ENCODE measurements at regions not wholly inside any gene's neighbourhood (a gene's known extent, or its start where the extent isn't known, plus 50 kb on each side); places are given as distances from the start of the nearest gene placed in this dataset.

DNA sequence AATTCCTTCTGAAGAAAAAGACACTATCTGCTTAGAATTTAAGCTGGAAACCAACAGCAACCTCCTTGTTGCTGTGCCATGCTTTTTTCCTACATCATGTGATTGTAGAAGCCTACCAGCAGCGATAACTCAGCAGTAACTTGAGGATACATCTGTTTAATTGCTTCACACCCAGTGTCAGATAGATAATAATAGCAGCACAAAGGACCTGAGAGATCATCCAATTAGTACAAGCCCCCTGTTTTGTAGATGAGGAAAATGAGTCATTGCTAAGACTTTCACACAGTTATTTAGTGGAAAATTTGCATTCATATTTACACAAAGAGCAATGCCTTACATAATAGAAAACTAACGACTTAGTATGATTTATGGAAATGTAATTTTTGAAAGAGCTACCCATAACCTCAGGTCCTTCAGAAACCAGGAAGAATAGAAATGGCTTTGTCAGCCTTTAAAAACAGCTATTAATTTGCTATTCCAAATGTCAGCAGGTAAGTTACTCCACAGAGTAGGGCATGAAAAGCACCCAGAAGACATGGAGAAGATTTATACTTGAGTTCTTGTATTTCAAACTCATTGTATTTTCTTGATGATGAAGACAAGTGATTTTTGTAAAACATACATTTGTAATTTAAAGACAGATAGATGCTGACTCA, 93.7 kb upstream of the SGCG start:
- Histone ChIP-seq H3K79me2 (ENCODE audit: insufficient read depth, low read length) (no peaks in the 10 kb centered on the region), H3K23ac (ENCODE audit: insufficient read length, low read depth, low read length) (no peak overlapping the region), H3K18ac (ENCODE audit: insufficient read length, low read depth, low read length) (no peak overlapping the region), H3K4ac (ENCODE audit: low read depth, low read length) (no peak overlapping the region), H3K27me3 (ENCODE audit: insufficient read depth, low read length) (no peaks in the 10 kb centered on the region), H4K5ac (ENCODE audit: insufficient read length, low read depth, low read length) (no peak overlapping the region), H4K91ac (ENCODE audit: insufficient read length, low read depth, low read length) (no peak overlapping the region), H3K23me2 (ENCODE audit: insufficient read length, low read depth, low read length, poor library complexity, severe bottlenecking) (no peaks in the 10 kb centered on the region), H3K9ac (ENCODE audit: extremely low read depth, insufficient read length, low read length) (no peak overlapping the region), H4K8ac (replicated peaks; ENCODE audit: insufficient read length, low read depth, low read length) (no peak overlapping the region), H3T11ph (ENCODE audit: low read length) (no peak overlapping the region), H3K56ac (ENCODE audit: insufficient read length, low read depth, low read length) (no peak overlapping the region), H3K79me1 (ENCODE audit: insufficient read depth, low read depth, low read length, poor library complexity, severe bottlenecking) (no peaks in the 10 kb centered on the region), H4K20me1 (ENCODE audit: control insufficient read depth, insufficient read depth, insufficient read length) (no peaks in the 10 kb centered on the region), H2BK20ac (ENCODE audit: low read depth, low read length, poor library complexity, severe bottlenecking) (no peak overlapping the region), H2BK120ac (ENCODE audit: low read depth, low read length, poor library complexity, severe bottlenecking) (no peak overlapping the region), H2BK12ac (ENCODE audit: insufficient read length, low read depth, low read length) (no peak overlapping the region), H3K27ac (ENCODE audit: insufficient read length, low read depth, low read length) (no peak overlapping the region), H2AFZ (ENCODE audit: low read length) (no peak overlapping the region), H3K14ac (ENCODE audit: insufficient read depth, low read length) (no peak overlapping the region), H3K4me2 (ENCODE audit: insufficient read depth, insufficient read length, low read length) (no peak overlapping the region), H2AK5ac (ENCODE audit: insufficient read length, low read length) (no peak overlapping the region), H3K4me1 (ENCODE audit: insufficient read depth, low read length) (no peaks in the 10 kb centered on the region), H2BK15ac (ENCODE audit: low read depth, low read length) (no peak overlapping the region), H2BK5ac (ENCODE audit: insufficient read length, low read length) (no peak overlapping the region), H3K9me3 (ENCODE audit: control insufficient read depth, low read depth, low read length) (no peaks in the 10 kb centered on the region)
- Mint-ChIP-seq H3K27ac (no peak overlapping the region), H3K27me3 (ENCODE audit: low read depth) (no peaks in the 10 kb centered on the region), H3K36me3 (ENCODE audit: insufficient read depth in 1 of 3, low read depth in 3 of 3) (peaks cover 0 to 5% (median 4%) of the 10 kb centered on the region in 3 experiments; a peak in 2 of 7 replicates), H3K4me1 (peaks cover 0 to 1% of the 10 kb centered on the region in 2 experiments; a peak in 1 of 4 replicates), H3K4me3 (no peak overlapping the region), H3K9me3 (peaks cover 7 to 10% of the 10 kb centered on the region in 2 experiments; a peak in 4 of 5 replicates)
- WGBS (ENCODE audit: extremely low coverage, insufficient read length, low lambda C conversion rate), result no CpG with 5 or more reads among the region's 2 CpGs
- TF ChIP-seq, protein P1, sequence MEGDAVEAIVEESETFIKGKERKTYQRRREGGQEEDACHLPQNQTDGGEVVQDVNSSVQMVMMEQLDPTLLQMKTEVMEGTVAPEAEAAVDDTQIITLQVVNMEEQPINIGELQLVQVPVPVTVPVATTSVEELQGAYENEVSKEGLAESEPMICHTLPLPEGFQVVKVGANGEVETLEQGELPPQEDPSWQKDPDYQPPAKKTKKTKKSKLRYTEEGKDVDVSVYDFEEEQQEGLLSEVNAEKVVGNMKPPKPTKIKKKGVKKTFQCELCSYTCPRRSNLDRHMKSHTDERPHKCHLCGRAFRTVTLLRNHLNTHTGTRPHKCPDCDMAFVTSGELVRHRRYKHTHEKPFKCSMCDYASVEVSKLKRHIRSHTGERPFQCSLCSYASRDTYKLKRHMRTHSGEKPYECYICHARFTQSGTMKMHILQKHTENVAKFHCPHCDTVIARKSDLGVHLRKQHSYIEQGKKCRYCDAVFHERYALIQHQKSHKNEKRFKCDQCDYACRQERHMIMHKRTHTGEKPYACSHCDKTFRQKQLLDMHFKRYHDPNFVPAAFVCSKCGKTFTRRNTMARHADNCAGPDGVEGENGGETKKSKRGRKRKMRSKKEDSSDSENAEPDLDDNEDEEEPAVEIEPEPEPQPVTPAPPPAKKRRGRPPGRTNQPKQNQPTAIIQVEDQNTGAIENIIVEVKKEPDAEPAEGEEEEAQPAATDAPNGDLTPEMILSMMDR (conservative IDR thresholded peaks at IDR 0.05), result no peak
- DNase-seq, result no peak
